PC-9 (cell line): ENCODE measurements at regions not wholly inside any gene's neighbourhood (a gene's known extent, or its start where the extent isn't known, plus 50 kb on each side); places are given as distances from the start of the nearest gene placed in this dataset.

ENCODE experiments used
- BruUV-seq: library from RNA; stranded (reverse); fragments of 400-500 nt; replicated peaks from 2 replicates; lab custom pipeline; 2021; lab: Mats Ljungman, UMichigan
- CTCF ChIA-PET: fragments of 300-600 bp; sonication (Branson Sonifier 250); formaldehyde crosslinking; loops from one replicate; lab custom pipeline; 2022; ENCODE audit warnings: antibody characterized with exemption; lab: Charles Lee
- POLR2A ChIA-PET: fragments of 300-600 bp; sonication (Branson Sonifier 250); formaldehyde crosslinking; loops from one replicate; lab custom pipeline; 2022; ENCODE audit warnings: antibody characterized with exemption; ENCODE audit not compliant: unreplicated experiment; lab: Charles Lee
- DNase-seq, 2 experiments: peaks; one replicate each; pipeline versions ENCODE4 v3.0.0 to v3.0.0-alpha.2; 2015 to 2022; ENCODE audit warnings: mixed read lengths in 1 of 2
- H2AFZ ChIP-seq: fragments of 200-600 bp; sonication (generic); 2 replicates; pipeline ENCODE4 v1.8.1; 2017; ENCODE audit warnings: antibody characterized with exemption
- H3F3A ChIP-seq: fragments of 200-600 bp; sonication (generic); 2 replicates; pipeline ENCODE4 v1.8.1; 2017; ENCODE audit warnings: antibody characterized with exemption, mild to moderate bottlenecking, low read depth; ENCODE audit not compliant: insufficient read depth
- H3K27ac ChIP-seq: fragments of 200-600 bp; sonication (generic); 2 replicates; pipeline ENCODE4 v1.6.1; 2016; ENCODE audit warnings: mixed run types
- H3K27me3 ChIP-seq: fragments of 200-600 bp; sonication (generic); 2 replicates; pipeline ENCODE4 v1.6.1; 2016; ENCODE audit warnings: low read depth, mixed run types; ENCODE audit not compliant: insufficient read depth
- H3K36me3 ChIP-seq: fragments of 200-600 bp; sonication (generic); 2 replicates; pipeline ENCODE4 v1.6.1; 2016; ENCODE audit warnings: low read depth, mixed run types
- H3K4me1 ChIP-seq: fragments of 200-600 bp; sonication (generic); replicated peaks from 2 replicates; pipeline ENCODE4 v1.6.1; 2016; ENCODE audit warnings: mixed run types; ENCODE audit not compliant: insufficient read depth
- H3K4me2 ChIP-seq: fragments of 200-600 bp; sonication (generic); 2 replicates; pipeline ENCODE4 v1.6.1; 2017; ENCODE audit warnings: mixed run types
- H3K4me3 ChIP-seq: fragments of 200-600 bp; sonication (generic); 2 replicates; pipeline ENCODE4 v1.6.1; 2016; ENCODE audit warnings: mixed run types
- H3K79me2 ChIP-seq: fragments of 200-600 bp; sonication (generic); 2 replicates; pipeline ENCODE4 v1.6.1; 2017; ENCODE audit warnings: low read depth, mixed run types
- H3K9me2 ChIP-seq: fragments of 200-600 bp; sonication (generic); 2 replicates; pipeline ENCODE4 v1.8.1; 2017; ENCODE audit warnings: mild to moderate bottlenecking; ENCODE audit not compliant: insufficient read depth
- H3K9me3 ChIP-seq: fragments of 200-600 bp; sonication (generic); 2 replicates; pipeline ENCODE4 v1.8.1; 2016; ENCODE audit warnings: low read depth; ENCODE audit not compliant: insufficient read depth
- H4K20me1 ChIP-seq: fragments of 200-600 bp; sonication (generic); 2 replicates; pipeline ENCODE4 v1.8.1; 2017; ENCODE audit not compliant: insufficient read depth
- EZH2 ChIP-seq: fragments of 200-600 bp; sonication (generic); IDR thresholded peaks from 2 replicates; pipeline ENCODE4 v1.8.0; 2017; ENCODE audit warnings: antibody characterized with exemption, low read depth
- intact Hi-C: fragments of 100-400 bp; cut with micrococcal nuclease; formaldehyde crosslinking; loops from one replicate; pipeline ENCODE4 v1.10.0; 2022; ENCODE audit not compliant: unreplicated experiment
- TF ChIP-seq, protein P1 (sequence below): fragments of 200-600 bp; sonication (generic); conservative IDR thresholded peaks from 2 replicates; pipeline ENCODE4 v1.6.1; 2017; ENCODE audit warnings: mixed run types, antibody characterized with exemption, mild to moderate bottlenecking, moderate library complexity

DNA sequence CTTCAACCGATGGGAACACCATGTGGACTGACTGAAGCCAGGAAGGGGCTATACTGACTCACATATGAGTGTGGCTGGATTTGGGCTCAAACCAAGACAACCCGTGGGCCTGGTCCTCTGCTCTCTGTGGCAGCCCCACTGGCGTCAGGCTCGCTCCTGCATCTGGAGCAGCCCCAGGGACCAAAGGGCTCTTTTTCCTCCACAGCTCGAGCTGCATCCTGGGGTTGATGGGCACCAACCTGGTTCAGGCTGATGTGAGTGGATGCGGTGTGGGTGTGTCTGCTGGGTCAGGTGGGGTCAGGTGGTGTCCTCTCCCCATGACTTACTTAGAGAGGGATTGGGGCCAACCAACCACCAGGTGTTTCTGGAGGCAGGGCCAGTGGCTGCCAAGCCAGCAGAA is 303.0 kb upstream of the AJAP1 start:
- ChIA-PET POLR2A (no interaction called here), CTCF (no interaction called here)
- Histone ChIP-seq H3K36me3 (no peaks in the 10 kb centered on the region), H3K4me3 (no peak overlapping the region), H3K9me2 (no peaks in the 10 kb centered on the region), H3K4me1 (no peaks in the 10 kb centered on the region), H3K79me2 (no peaks in the 10 kb centered on the region), H4K20me1 (no peaks in the 10 kb centered on the region), H2AFZ (no peak overlapping the region), H3K27ac (no peak overlapping the region), H3K9me3 (no peaks in the 10 kb centered on the region), H3K27me3 (peaks cover 14% of the 10 kb centered on the region; the same call in 1 of the 2 replicates), H3F3A (no peaks in the 10 kb centered on the region), H3K4me2 (no peak overlapping the region)
- DNase-seq: no peak
- intact Hi-C loops: no loop called here
- no TSS peak for BruUV-seq
- TF ChIP-seq, protein P1, sequence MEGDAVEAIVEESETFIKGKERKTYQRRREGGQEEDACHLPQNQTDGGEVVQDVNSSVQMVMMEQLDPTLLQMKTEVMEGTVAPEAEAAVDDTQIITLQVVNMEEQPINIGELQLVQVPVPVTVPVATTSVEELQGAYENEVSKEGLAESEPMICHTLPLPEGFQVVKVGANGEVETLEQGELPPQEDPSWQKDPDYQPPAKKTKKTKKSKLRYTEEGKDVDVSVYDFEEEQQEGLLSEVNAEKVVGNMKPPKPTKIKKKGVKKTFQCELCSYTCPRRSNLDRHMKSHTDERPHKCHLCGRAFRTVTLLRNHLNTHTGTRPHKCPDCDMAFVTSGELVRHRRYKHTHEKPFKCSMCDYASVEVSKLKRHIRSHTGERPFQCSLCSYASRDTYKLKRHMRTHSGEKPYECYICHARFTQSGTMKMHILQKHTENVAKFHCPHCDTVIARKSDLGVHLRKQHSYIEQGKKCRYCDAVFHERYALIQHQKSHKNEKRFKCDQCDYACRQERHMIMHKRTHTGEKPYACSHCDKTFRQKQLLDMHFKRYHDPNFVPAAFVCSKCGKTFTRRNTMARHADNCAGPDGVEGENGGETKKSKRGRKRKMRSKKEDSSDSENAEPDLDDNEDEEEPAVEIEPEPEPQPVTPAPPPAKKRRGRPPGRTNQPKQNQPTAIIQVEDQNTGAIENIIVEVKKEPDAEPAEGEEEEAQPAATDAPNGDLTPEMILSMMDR: no peak
- TF ChIP-seq EZH2: no peak

DNA sequence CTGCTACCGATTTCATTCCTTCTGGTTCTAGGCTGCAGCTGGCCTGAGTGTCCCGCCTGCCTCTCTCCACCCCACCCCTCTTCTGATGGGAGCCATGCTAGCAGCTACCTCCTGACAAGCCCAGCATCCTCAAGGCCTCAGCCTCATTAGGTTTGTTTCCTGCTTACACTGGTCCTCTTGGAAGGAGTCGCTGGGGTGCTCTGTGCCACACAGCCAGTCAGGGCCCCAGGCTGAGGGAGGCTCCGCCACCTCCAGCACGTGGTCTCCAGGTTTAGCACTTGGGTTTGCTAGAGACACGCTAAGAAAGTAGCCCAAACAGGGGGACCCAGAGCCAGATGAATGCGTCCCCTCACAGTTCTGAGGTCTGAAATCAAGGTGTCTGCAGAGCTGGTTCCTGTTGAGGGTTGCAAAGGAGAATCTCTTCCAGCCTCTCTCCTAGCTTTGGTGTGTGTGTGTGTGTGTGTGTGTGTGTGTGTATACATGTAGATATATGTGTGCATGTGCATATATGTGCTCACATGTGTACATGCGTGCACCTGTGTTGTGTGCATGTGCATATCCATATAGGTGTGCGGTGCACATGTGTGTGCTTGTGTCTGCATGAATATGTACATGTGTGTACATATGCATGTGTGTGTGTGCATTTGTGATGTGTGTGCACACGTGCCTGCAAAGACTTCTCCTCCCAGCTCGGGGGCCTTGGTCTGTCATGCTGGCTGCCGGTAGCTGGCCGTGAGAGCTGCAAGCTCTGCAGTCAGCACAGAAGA is 301.1 kb upstream of the AJAP1 start:
- Histone ChIP-seq H3K4me2 (no peak overlapping the region), H3F3A (no peaks in the 10 kb centered on the region), H2AFZ (no peak overlapping the region), H3K9me2 (no peaks in the 10 kb centered on the region), H3K9me3 (no peaks in the 10 kb centered on the region), H3K36me3 (no peaks in the 10 kb centered on the region), H4K20me1 (no peaks in the 10 kb centered on the region), H3K27me3 (peaks cover 28% of the 10 kb centered on the region; the same call in 1 of the 2 replicates), H3K79me2 (no peaks in the 10 kb centered on the region), H3K4me1 (no peaks in the 10 kb centered on the region), H3K4me3 (no peak overlapping the region), H3K27ac (no peak overlapping the region)
- TF ChIP-seq, protein P1: no peak
- TF ChIP-seq EZH2: no peak
- no peak for DNase-seq
- no TSS peak for BruUV-seq
- ChIA-PET CTCF (no interaction called here), POLR2A (no interaction called here)
- intact Hi-C loops: no loop called here

DNA sequence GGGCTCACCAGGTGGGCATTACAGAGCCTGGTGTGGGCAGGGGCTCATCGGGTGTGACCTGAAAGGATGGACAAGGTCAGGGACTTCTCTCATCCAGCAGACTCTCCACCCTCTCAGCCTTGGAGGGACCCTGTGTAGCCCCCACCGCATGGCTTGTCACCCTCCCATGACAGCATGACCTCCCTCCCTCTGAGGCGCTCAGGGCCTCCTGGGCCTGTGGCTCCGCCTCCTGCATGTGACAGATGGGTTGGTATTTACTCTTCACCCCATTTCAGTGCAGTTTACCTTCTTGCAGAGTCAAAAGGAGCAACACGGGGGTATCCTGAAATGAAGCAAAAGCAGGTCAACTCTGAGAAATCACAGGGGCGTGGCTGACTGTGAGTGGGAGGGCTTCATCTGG is 298.6 kb upstream of the AJAP1 start:
- Histone ChIP-seq H3K9me3 (no peaks in the 10 kb centered on the region), H2AFZ (no peak overlapping the region), H3K79me2 (no peaks in the 10 kb centered on the region), H3K9me2 (no peaks in the 10 kb centered on the region), H4K20me1 (no peaks in the 10 kb centered on the region), H3K4me3 (no peak overlapping the region), H3K27me3 (peaks cover 39% of the 10 kb centered on the region), H3K27ac (no peak overlapping the region), H3K36me3 (no peaks in the 10 kb centered on the region), H3F3A (no peaks in the 10 kb centered on the region), H3K4me1 (no peaks in the 10 kb centered on the region), H3K4me2 (no peak overlapping the region)
- no peak for DNase-seq
- TF ChIP-seq, protein P1: no peak
- TF ChIP-seq EZH2: no peak
- ChIA-PET CTCF (no interaction called here), POLR2A (no interaction called here)
- BruUV-seq: no TSS peak
- intact Hi-C loops: no loop called here
